K562 (cell line): ENCODE measurements at regions not wholly inside any gene's neighbourhood (a gene's known extent, or its start where the extent isn't known, plus 50 kb on each side); places are given as distances from the start of the nearest gene placed in this dataset.

Experiments
- ATAC-seq: fragments of 200-7000 bp; cut with Tn5 transposase; 3 replicates; pipeline ENCODE4 v1.9.1; 2020; ENCODE audit warnings: moderate library complexity
- BruUV-seq: library from RNA; stranded (reverse); fragments of 400-500 nt; replicated peaks from 2 replicates; lab custom pipeline; 2021; lab: Mats Ljungman, UMichigan
- CTCF ChIA-PET: fragments of 300-600 bp; formaldehyde crosslinking; extraction: SDS; loops from one replicate; lab custom pipeline; 2021; ENCODE audit warnings: low intra/inter-chr PET ratio; lab: Yijun Ruan, JAX
- POLR2A ChIA-PET: fragments of 300-600, 350-650 bp; sonication (Branson Sonifier 250); formaldehyde crosslinking; extraction: SDS; loops from one replicate; lab custom pipeline; 2021; ENCODE audit warnings: antibody characterized with exemption, inconsistent platforms; lab: Yijun Ruan, JAX
- DNase-seq, 4 experiments: peaks; one replicate each; pipeline versions ENCODE4 v3.0.0 to v3.0.0-alpha.2; 2011 to 2018; ENCODE audit warnings: low spot score in 3 of 4, mixed read lengths in 3 of 4; ENCODE audit errors: extremely low read depth in 1 of 4
- FAIRE-seq: peaks from 2 replicates; lab custom pipeline; 2011; peaks lifted over from hg19 to GRCh38; lab: Jason Lieb, UNC
- H2AFZ ChIP-seq: 2 replicates; pipeline ENCODE4 v1.6.0; 2011; ENCODE audit warnings: low read depth, low read length, control low read depth, inconsistent platforms
- H3K27ac ChIP-seq: fragments of 200-600 bp; 3 replicates; pipeline ENCODE4 v1.8.0; 2011; ENCODE audit warnings: low read depth, mild to moderate bottlenecking, control low read depth, inconsistent platforms, low read length, moderate library complexity, mixed read lengths; ENCODE audit errors: extremely low read depth
- H3K27me3 ChIP-seq, 2 experiments: fragments of 300-600 bp in 1 of 2; 2 replicates in 1 of 2; 3 replicates in 1 of 2; pipeline versions ENCODE4 v1.6.0 to v1.8.0; 2011; ENCODE audit warnings: inconsistent platforms in 2 of 2, low read length in 2 of 2, mild to moderate bottlenecking in 1 of 2, mixed read lengths in 1 of 2, moderate library complexity in 1 of 2; ENCODE audit not compliant: control insufficient read depth in 2 of 2, insufficient read depth in 2 of 2
- H3K36me3 ChIP-seq: fragments of 300-600 bp; 3 replicates; pipeline ENCODE4 v1.8.0; 2011; ENCODE audit warnings: mild to moderate bottlenecking, low read length, inconsistent platforms; ENCODE audit not compliant: control insufficient read depth, insufficient read depth
- H3K4me1 ChIP-seq, 2 experiments: fragments of 200-600 bp in 1 of 2; replicated peaks in 1 of 2; 2 replicates in 1 of 2; 3 replicates in 1 of 2; pipeline versions ENCODE4 v1.5.1 to v1.8.0; 2011; ENCODE audit warnings: inconsistent platforms in 2 of 2, low read length in 2 of 2, mild to moderate bottlenecking in 1 of 2, mixed read lengths in 1 of 2, moderate library complexity in 1 of 2; ENCODE audit not compliant: control insufficient read depth in 2 of 2, insufficient read depth in 2 of 2
- H3K4me2 ChIP-seq: 2 replicates; pipeline ENCODE4 v1.6.1; 2011; ENCODE audit warnings: low read length, control low read depth, inconsistent platforms, mixed read lengths; ENCODE audit not compliant: insufficient read depth
- H3K4me3 ChIP-seq: fragments of 200-600 bp; sonication (generic), shearing (Covaris generic); 2 replicates; pipeline ENCODE4 v1.5.1; 2016; ENCODE audit warnings: control low read depth, inconsistent platforms
- H3K79me2 ChIP-seq: fragments of 200-600 bp; 3 replicates; pipeline ENCODE4 v1.8.0; 2011; ENCODE audit warnings: low read length, inconsistent platforms; ENCODE audit not compliant: control insufficient read depth, insufficient read depth
- H3K9ac ChIP-seq, 2 experiments: 2 replicates each; pipeline versions ENCODE4 v1.6.0 to v1.6.1; 2011; ENCODE audit warnings: low read depth in 2 of 2, low read length in 2 of 2, control low read depth in 1 of 2, inconsistent platforms in 1 of 2, mild to moderate bottlenecking in 1 of 2, mixed read lengths in 1 of 2; ENCODE audit not compliant: insufficient read depth in 1 of 2
- H3K9me1 ChIP-seq: one replicate; pipeline ENCODE4 v1.6.0; 2011; ENCODE audit warnings: inconsistent platforms, mild to moderate bottlenecking, low read length, moderate library complexity; ENCODE audit not compliant: control insufficient read depth, insufficient read depth
- H3K9me3 ChIP-seq: replicated peaks from 2 replicates; pipeline ENCODE4 v1.5.1; 2011; ENCODE audit warnings: low read depth, low read length, inconsistent platforms; ENCODE audit not compliant: control insufficient read depth, insufficient read depth
- H4K20me1 ChIP-seq: replicated peaks from 2 replicates; pipeline ENCODE4 v1.6.1; 2011; ENCODE audit warnings: low read length, inconsistent platforms, mixed read lengths; ENCODE audit not compliant: control insufficient read depth, insufficient read depth
- EGR1 ChIP-seq: fragments of 450-650 bp; conservative IDR thresholded peaks from 2 replicates; pipeline ENCODE4 v1.6.1; 2017; ENCODE audit warnings: mild to moderate bottlenecking
- FIP1L1 ChIP-seq: fragments of 200-400 bp; formaldehyde crosslinking; IDR thresholded peaks from 2 replicates; pipeline ENCODE4 v1.6.1; 2018; ENCODE audit warnings: mild to moderate bottlenecking, low read depth, low read length; ENCODE audit not compliant: poor library complexity, severe bottlenecking
- ILK ChIP-seq: fragments of 450-650 bp; IDR thresholded peaks from 2 replicates; pipeline ENCODE4 v1.6.1; 2016; ENCODE audit warnings: missing genetic modification characterization, low read depth, mild to moderate bottlenecking, missing compliant biosample characterization, moderate library complexity, borderline replicate concordance
- MCM2 ChIP-seq: fragments of 450-650 bp; IDR thresholded peaks from 2 replicates; pipeline ENCODE4 v1.6.1; 2017; ENCODE audit warnings: low read depth, mild to moderate bottlenecking
- MTA1 ChIP-seq: fragments of 450-650 bp; IDR thresholded peaks from 2 replicates; pipeline ENCODE4 v1.6.1; 2017; ENCODE audit warnings: borderline replicate concordance
- PATZ1 ChIP-seq: fragments of 250-450 bp; sonication (Bioruptor Pico); IDR thresholded peaks from 2 replicates; pipeline ENCODE4 v1.5.0; 2020; ENCODE audit warnings: mild to moderate bottlenecking, borderline replicate concordance
- PREB ChIP-seq: sonication (generic); formaldehyde crosslinking; IDR thresholded peaks from 2 replicates; pipeline ENCODE4 v1.8.1; 2023; ENCODE audit warnings: mild to moderate bottlenecking, missing genetic modification reagents
- TSC22D4 ChIP-seq: fragments of 450-650 bp; IDR thresholded peaks from 2 replicates; pipeline ENCODE4 v1.6.1; 2016; ENCODE audit warnings: missing genetic modification characterization, missing biosample characterization, control low read depth
- ZNF121 ChIP-seq: sonication (generic); formaldehyde crosslinking; conservative IDR thresholded peaks from 2 replicates; pipeline ENCODE4 v1.8.0; 2022; ENCODE audit warnings: missing genetic modification reagents
- ZNF507 ChIP-seq: conservative IDR thresholded peaks from 2 replicates; pipeline ENCODE4 v1.6.1; 2017; ENCODE audit warnings: missing genetic modification characterization, missing compliant biosample characterization
- ZNF785 ChIP-seq: fragments of 250-450 bp; sonication (Bioruptor Pico); IDR thresholded peaks from 2 replicates; pipeline ENCODE4 v1.4.0; 2020; ENCODE audit warnings: mild to moderate bottlenecking
- WGBS: fragments of 100-300 bp; shearing (Covaris generic); methylation state at CpG from one replicate; pipeline ENCODE4 v1.1.6; 2016; ENCODE audit warnings: low coverage, mixed read lengths; ENCODE audit not compliant: insufficient coverage; ENCODE audit errors: missing lambda C conversion rate; 5-methylcytosine and 5-hydroxymethylcytosine counted together
- in situ Hi-C: fragments of 300-500 bp; cut with MboI; formaldehyde crosslinking; loops from 4 replicates; pipeline ENCODE4 v1.15.0; 2018; ENCODE audit warnings: inconsistent platforms, mixed read lengths
- intact Hi-C: fragments of 100-400 bp; cut with micrococcal nuclease; formaldehyde crosslinking; loops from 2 replicates; pipeline ENCODE4 v1.14.2; 2022

DNA sequence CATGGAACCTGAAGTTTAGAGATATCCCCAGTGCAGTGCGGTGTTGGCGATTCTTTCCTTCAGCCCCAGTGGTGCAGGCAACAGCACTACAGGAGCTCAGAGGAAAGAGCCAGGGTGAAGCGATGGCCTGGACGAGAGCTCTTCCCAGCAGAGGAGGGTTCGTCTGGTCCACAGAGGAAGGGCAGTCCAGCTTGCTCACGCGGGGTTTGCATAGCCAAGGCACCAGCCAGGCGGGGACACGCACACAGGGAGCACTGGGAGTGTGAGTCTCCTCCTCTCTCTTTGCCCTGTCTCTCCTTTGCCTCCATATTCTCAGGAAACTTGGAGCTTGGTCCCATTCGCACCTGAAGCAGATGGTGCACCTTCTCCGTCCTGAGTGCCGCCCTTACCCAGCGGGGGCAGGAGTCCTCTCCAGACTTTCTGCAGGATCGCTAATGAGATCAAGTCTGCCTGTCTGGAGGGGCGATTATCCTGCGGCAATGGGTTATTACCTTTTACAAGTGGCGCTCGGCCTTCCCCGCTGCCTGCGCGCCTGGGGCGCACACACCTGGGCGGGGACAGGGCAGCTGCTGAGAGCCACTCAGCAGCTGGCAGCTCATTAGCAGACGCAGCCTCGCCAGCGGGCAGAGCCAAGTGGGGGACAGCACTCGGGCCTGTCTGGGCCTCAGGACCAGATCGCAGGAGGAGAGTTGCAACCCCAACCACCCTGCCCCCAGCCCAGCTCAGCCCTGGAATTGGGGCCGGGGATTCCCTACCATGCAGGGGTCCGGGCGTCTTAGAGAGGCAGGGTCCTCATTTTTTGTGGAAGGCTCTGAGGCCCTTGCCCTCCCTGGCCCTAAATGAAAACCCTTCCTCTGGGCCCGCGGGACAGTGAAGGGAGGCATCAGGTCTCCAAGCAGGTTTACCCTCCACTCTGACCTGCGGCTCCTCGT, 119.0 kb upstream of the MEF2A start (continued):
- no peak for TF ChIP-seq PATZ1

- Histone ChIP-seq H4K20me1 (no peaks in the 10 kb centered on the region), H3K4me2 (no peak overlapping the region), H3K9me3 (no peaks in the 10 kb centered on the region), H3K4me1 (peaks cover 0 to 8% of the 10 kb centered on the region in 2 experiments; a peak in 3 of 5 replicates), H3K27ac (no peak overlapping the region), H3K9me1 (no peaks in the 10 kb centered on the region), H3K36me3 (no peaks in the 10 kb centered on the region), H3K27me3 (peaks cover 32 to 77% of the 10 kb centered on the region in 2 experiments; a peak in 4 of 5 replicates), H3K4me3 (no peak overlapping the region), H3K9ac (no peak overlapping the region), H2AFZ (no peak overlapping the region), H3K79me2 (no peaks in the 10 kb centered on the region)
- 11% methylated on average over 17 of the region's 28 CpGs for WGBS
- ATAC-seq (peak; percentile 81), FAIRE-seq (no peak), DNase-seq (peak; percentile 25 to 85 (median 73))
- ChIA-PET CTCF (no interaction called here), POLR2A (interaction anchor here (0.5 kb wide), 1 partner anchor 179 kb away, joined by 3 read pairs; no protein-coding TSS in a partner anchor)
- in situ Hi-C loops, result no loop called here
- BruUV-seq, result no TSS peak
- intact Hi-C loops, result no loop called here
- TF ChIP-seq EGR1, result peak; percentile 51
- no peak for TF ChIP-seq ZNF507 (tag)
- TF ChIP-seq PATZ1, result no peak
- no peak for TF ChIP-seq FIP1L1
- no peak for TF ChIP-seq TSC22D4
- TF ChIP-seq MTA1, result no peak
- TF ChIP-seq MCM2, result no peak
- TF ChIP-seq PREB (CRISPR knock-in tag), result no peak
- TF ChIP-seq ZNF785 (CRISPR knock-in tag), result no peak
- no peak for TF ChIP-seq ZNF121
- no peak for TF ChIP-seq ILK (tag)
Measured at GRCh38 chr15:99447497-99448371, 118.0 kb upstream of the MEF2A start.
